ENCODE measurements at regions not wholly inside any gene's neighbourhood (a gene's known extent, or its start where the extent isn't known, plus 50 kb on each side); places are given as distances from the start of the nearest gene placed in this dataset.
"Not testable (repeated sequence)": the region's sequence is repeated elsewhere in the genome, so short reads cannot be mapped to it uniquely, and the experiment has no call there.

DNA sequence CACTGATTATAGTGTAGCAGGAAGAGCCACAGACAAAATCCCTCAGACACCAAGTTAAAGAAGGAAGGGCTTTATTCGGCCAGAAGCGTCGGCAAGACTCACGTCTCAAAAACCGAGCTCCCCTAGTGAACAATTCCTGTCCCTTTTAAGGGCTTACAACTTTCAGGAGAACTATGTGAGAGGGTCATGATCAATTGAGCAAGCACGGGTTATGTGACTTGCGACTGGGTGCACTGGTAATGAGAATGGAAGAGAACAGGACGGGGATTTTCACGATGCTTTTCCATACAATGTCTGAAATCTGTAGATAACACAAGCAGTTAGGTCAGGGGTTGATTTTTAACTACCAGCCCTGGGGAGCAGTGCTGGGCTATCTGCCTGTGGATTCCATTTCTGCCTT, 116.7 kb downstream of the MFAP3L start:
- H3K4me1 ChIP-seq, result peaks cover 20% of the 10 kb centered on the region
- in situ Hi-C loops (cut with MboI; ENCODE audit: low sequenced_read_pairs), result no loop called here
- H3K27me3 ChIP-seq (ENCODE audit: low read depth), result no peaks in the 10 kb centered on the region
- no peak overlapping the region for H3K4me3 ChIP-seq
- H3K9me3 ChIP-seq, result no peaks in the 10 kb centered on the region
- H3K36me3 ChIP-seq (replicated peaks), result no peaks in the 10 kb centered on the region
- no peak for DNase-seq (ENCODE audit: low spot score in 2 of 2)

DNA sequence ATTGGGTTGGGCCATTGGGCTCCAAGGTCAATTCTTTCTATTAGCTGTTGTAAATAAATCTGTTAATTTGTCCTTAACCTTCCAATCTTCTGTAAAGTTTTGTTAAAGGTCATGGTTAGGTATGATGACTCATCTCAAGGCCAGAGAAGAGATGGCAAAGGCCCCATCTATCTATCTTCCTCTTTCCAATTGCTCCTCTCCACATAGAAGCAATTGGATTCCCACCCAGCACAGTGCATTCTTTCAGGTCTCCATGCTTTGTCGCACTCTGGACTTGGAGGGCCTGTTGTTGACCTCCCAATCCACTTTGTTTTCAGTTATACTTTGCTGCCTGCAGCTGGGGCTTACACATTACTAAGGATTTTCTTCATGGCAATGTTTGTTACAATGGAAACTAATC, 118.5 kb downstream of the MFAP3L start:
- no peaks in the 10 kb centered on the region for H3K9me3 ChIP-seq
- H3K36me3 ChIP-seq (replicated peaks), result no peaks in the 10 kb centered on the region
- in situ Hi-C loops (cut with MboI; ENCODE audit: low sequenced_read_pairs), result no loop called here
- no peak for DNase-seq (ENCODE audit: low spot score in 2 of 2)
- no peak overlapping the region for H3K4me3 ChIP-seq
- H3K4me1 ChIP-seq, result peaks cover 18% of the 10 kb centered on the region
- no peaks in the 10 kb centered on the region for H3K27me3 ChIP-seq (ENCODE audit: low read depth)

DNA sequence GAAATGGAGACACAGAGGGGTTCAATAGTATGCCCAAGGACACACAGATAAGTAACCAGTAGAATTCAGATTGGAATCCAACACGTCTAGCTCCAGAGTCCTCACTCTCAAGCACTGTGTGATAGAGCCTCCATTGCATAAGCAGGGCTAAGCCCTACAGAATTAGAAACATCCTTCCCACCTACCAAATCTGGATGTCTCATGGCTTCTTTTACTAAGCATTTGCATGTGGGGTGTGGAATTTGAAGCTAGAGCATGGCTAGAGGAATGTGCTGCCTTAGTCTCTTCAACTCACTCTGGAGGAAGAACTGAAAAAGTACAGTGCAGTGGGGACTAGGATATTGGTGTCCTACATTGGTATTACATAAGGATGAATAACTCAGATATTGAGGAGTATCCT, 119.4 kb downstream of the MFAP3L start:
- Histone ChIP-seq H3K9me3 (no peaks in the 10 kb centered on the region), H3K4me1 (peaks cover 13% of the 10 kb centered on the region), H3K4me3 (no peak overlapping the region), H3K36me3 (replicated peaks) (no peaks in the 10 kb centered on the region), H3K27me3 (ENCODE audit: low read depth) (no peaks in the 10 kb centered on the region)
- no peak for DNase-seq (ENCODE audit: low spot score in 2 of 2)
- in situ Hi-C loops (cut with MboI; ENCODE audit: low sequenced_read_pairs), result no loop called here

- no peaks in the 10 kb centered on the region for H3K27me3 ChIP-seq (ENCODE audit: low read depth)
- H3K9me3 ChIP-seq, result no peaks in the 10 kb centered on the region
- H3K4me1 ChIP-seq, result peaks cover 13% of the 10 kb centered on the region
- in situ Hi-C loops (cut with MboI; ENCODE audit: low sequenced_read_pairs), result no loop called here
- H3K4me3 ChIP-seq, result no peak overlapping the region
- no peak for DNase-seq (ENCODE audit: low spot score in 2 of 2)
- no peaks in the 10 kb centered on the region for H3K36me3 ChIP-seq (replicated peaks)
These were observed 120.1 kb downstream of the MFAP3L start for GRCh38 chr4:169906104-169906503.

- Histone ChIP-seq H3K4me3 (no peak overlapping the region), H3K27me3 (ENCODE audit: low read depth) (no peaks in the 10 kb centered on the region), H3K9me3 (no peaks in the 10 kb centered on the region), H3K36me3 (replicated peaks) (no peaks in the 10 kb centered on the region), H3K4me1 (no peaks in the 10 kb centered on the region)
- DNase-seq (ENCODE audit: low spot score in 2 of 2), result no peak
- in situ Hi-C loops (cut with MboI; ENCODE audit: low sequenced_read_pairs), result no loop called here
These were observed 123.4 kb downstream of the MFAP3L start for GRCh38 chr4:169902658-169903345.

GRCh38 chr4:169900241-169900845, 125.9 kb downstream of the MFAP3L start:
- no peak for DNase-seq (ENCODE audit: low spot score in 2 of 2)
- H3K4me1 ChIP-seq, result no peaks in the 10 kb centered on the region
- no peaks in the 10 kb centered on the region for H3K9me3 ChIP-seq
- no peaks in the 10 kb centered on the region for H3K27me3 ChIP-seq (ENCODE audit: low read depth)
- in situ Hi-C loops (cut with MboI; ENCODE audit: low sequenced_read_pairs), result no loop called here
- no peak overlapping the region for H3K4me3 ChIP-seq
- no peaks in the 10 kb centered on the region for H3K36me3 ChIP-seq (replicated peaks)

- DNase-seq (ENCODE audit: low spot score in 2 of 2), result no peak
These were observed 126.9 kb downstream of the MFAP3L start for GRCh38 chr4:169899295-169899694.

DNA sequence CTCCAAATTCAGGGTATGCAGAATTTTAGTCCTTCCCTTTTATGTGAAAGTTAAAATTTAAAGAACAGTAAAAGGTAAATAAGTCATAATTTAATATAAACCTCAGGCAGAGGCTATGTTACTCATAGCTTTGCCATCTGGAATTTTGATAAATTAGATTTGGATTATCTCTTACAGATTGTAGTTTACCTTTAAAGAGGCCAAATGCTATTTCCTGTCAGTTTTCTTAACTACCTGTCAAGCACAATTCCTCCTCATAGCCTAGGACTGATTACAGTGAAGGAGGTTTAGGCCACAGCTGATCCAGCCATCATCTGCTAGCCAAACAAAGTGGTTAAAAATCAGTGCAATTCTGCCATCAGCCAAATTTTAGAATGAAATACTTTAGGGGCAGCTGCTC, 128.1 kb downstream of the MFAP3L start:
- no peak for DNase-seq (ENCODE audit: low spot score in 2 of 2)
- in situ Hi-C loops (cut with MboI; ENCODE audit: low sequenced_read_pairs), result no loop called here
- Histone ChIP-seq H3K4me3 (no peak overlapping the region), H3K36me3 (replicated peaks) (no peaks in the 10 kb centered on the region), H3K4me1 (no peaks in the 10 kb centered on the region), H3K9me3 (no peaks in the 10 kb centered on the region), H3K27me3 (ENCODE audit: low read depth) (no peaks in the 10 kb centered on the region)

More at GRCh38 chr4:169899295-169899694, 126.9 kb downstream of the MFAP3L start:
- H3K4me1 ChIP-seq, result no peaks in the 10 kb centered on the region
- H3K36me3 ChIP-seq (replicated peaks), result no peaks in the 10 kb centered on the region
- no peaks in the 10 kb centered on the region for H3K27me3 ChIP-seq (ENCODE audit: low read depth)
- in situ Hi-C loops (cut with MboI; ENCODE audit: low sequenced_read_pairs), result no loop called here
- no peak overlapping the region for H3K4me3 ChIP-seq
- H3K9me3 ChIP-seq, result no peaks in the 10 kb centered on the region

- in situ Hi-C loops (cut with MboI; ENCODE audit: low sequenced_read_pairs); H3K4me3 ChIP-seq; H3K27me3 ChIP-seq (ENCODE audit: low read depth); H3K36me3 ChIP-seq (replicated peaks); DNase-seq (ENCODE audit: low spot score in 2 of 2); H3K4me1 ChIP-seq; H3K9me3 ChIP-seq: not testable (repeated sequence)
These were observed 131.4 kb downstream of the MFAP3L start for GRCh38 chr4:169894767-169895166.

DNA sequence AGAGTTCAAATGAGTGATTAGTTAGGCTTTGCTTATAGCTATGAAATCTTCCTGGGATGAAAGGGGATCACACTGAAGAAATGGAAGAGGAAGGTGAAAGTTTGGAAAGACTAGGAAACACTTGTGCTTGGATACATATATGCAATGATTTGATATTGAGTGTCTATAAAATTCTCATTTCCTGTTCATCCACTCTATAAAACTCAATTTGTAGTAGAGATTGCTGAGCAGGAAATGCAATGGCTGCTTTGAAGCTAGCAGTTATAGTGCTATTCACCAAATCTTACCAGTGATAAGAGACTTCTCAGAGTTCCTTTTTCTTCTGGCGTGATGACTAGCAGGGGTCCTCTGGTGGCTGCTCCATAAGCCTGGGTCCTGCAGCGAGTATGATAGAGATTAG, 128.1 kb upstream of the HPF1 start:
- Histone ChIP-seq H3K4me1 (peaks cover 4% of the 10 kb centered on the region; the same call in 1 of the 2 replicates), H3K4me3 (no peak overlapping the region), H3K36me3 (replicated peaks) (no peaks in the 10 kb centered on the region), H3K9me3 (no peaks in the 10 kb centered on the region), H3K27me3 (ENCODE audit: low read depth) (no peaks in the 10 kb centered on the region)
- no peak for DNase-seq (ENCODE audit: low spot score in 2 of 2)
- in situ Hi-C loops (cut with MboI; ENCODE audit: low sequenced_read_pairs), result no loop called here

DNA sequence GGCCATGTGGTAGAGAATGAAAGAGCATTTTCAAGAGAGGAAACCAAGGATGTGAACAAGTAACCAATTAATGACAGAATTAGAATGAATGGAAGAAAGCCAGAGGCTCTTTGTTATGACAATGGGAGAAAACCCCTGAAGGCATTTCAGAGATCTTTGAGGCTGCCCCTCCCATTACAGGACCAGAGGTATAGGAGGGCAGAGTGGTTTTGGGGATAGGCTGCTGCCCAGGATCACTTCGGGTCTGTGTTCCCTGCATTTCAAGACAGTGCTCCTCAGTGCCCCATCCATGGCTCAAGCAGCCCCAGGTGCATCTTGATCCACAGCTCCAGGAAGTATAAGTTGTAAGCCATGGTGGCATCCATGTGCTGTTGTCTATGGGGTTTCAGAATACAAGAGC, 124.0 kb upstream of the HPF1 start:
- Histone ChIP-seq H3K4me1 (peaks cover 4% of the 10 kb centered on the region; the same call in 1 of the 2 replicates), H3K27me3 (ENCODE audit: low read depth) (no peaks in the 10 kb centered on the region), H3K36me3 (replicated peaks) (no peaks in the 10 kb centered on the region), H3K9me3 (no peaks in the 10 kb centered on the region), H3K4me3 (no peak overlapping the region)
- DNase-seq (ENCODE audit: low spot score in 2 of 2), result peak in 1 of 2 experiments; percentile 10
- in situ Hi-C loops (cut with MboI; ENCODE audit: low sequenced_read_pairs), result no loop called here

- in situ Hi-C loops (cut with MboI; ENCODE audit: low sequenced_read_pairs), result no loop called here
These were observed 112.8 kb upstream of the HPF1 start for GRCh38 chr4:169870507-169870906.

DNA sequence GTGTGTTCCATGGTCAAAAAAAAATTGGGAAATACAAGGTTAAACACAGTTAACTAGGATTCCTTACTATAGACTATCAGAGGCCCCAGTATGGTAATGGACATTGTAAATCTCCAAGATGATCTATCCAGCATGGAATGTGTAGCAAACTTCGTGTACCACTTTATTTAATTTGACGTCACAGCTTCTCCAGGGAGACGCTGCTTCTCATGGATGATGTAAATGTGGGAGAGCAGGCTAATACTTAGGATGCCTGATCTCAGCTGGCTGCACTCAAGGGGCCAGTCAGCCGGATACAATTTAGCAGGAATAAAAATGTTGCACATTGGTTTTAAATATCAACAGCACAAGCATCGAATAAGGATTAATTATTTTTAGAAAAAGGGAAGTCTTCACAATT, 111.7 kb upstream of the HPF1 start:
- Histone ChIP-seq H3K36me3 (replicated peaks) (no peaks in the 10 kb centered on the region), H3K4me3 (no peak overlapping the region), H3K4me1 (no peaks in the 10 kb centered on the region), H3K9me3 (no peaks in the 10 kb centered on the region), H3K27me3 (ENCODE audit: low read depth) (no peaks in the 10 kb centered on the region)
- in situ Hi-C loops (cut with MboI; ENCODE audit: low sequenced_read_pairs), result no loop called here
- DNase-seq (ENCODE audit: low spot score in 2 of 2), result no peak

More at GRCh38 chr4:169870507-169870906, 112.8 kb upstream of the HPF1 start:
- no peaks in the 10 kb centered on the region for H3K27me3 ChIP-seq (ENCODE audit: low read depth)
- no peaks in the 10 kb centered on the region for H3K9me3 ChIP-seq
- no peaks in the 10 kb centered on the region for H3K36me3 ChIP-seq (replicated peaks)
- no peaks in the 10 kb centered on the region for H3K4me1 ChIP-seq
- no peak overlapping the region for H3K4me3 ChIP-seq
- no peak for DNase-seq (ENCODE audit: low spot score in 2 of 2)

DNA sequence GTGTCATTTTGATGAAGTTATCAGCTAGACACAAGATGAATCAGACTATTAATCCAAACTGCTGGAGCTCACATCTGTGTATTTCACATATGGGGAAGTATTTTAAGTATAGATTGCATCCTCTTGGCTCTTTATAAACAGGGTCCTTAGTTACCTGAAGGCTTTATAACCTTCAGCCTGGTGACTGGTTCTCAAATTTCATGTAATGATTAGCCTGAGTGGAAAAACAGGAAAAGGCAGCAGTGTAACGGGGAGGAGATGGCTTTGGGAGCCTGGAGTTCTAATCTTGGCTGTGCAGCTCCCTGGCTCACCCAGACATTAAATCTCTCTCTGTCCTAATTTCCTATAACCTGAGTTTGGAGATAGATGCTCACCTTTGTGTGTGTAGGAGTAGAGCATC, 103.8 kb upstream of the HPF1 start:
- in situ Hi-C loops (cut with MboI; ENCODE audit: low sequenced_read_pairs), result no loop called here
- H3K4me1 ChIP-seq, result no peaks in the 10 kb centered on the region
- no peak overlapping the region for H3K4me3 ChIP-seq
- H3K9me3 ChIP-seq, result no peaks in the 10 kb centered on the region
- 0 out of 2 replicates have a peak, but pooled peaks cover 3% of the 10 kb centered on the region for H3K27me3 ChIP-seq (ENCODE audit: low read depth)
- H3K36me3 ChIP-seq (replicated peaks), result no peaks in the 10 kb centered on the region
- no peak for DNase-seq (ENCODE audit: low spot score in 2 of 2)
